K562 (cell line): ENCODE measurements at regions not wholly inside any gene's neighbourhood (a gene's known extent, or its start where the extent isn't known, plus 50 kb on each side); places are given as distances from the start of the nearest gene placed in this dataset.

Source experiments
- ATAC-seq: fragments of 200-7000 bp; cut with Tn5 transposase; 3 replicates; pipeline ENCODE4 v1.9.1; 2020; ENCODE audit warnings: moderate library complexity
- BruUV-seq: library from RNA; stranded (reverse); fragments of 400-500 nt; replicated peaks from 2 replicates; lab custom pipeline; 2021; lab: Mats Ljungman, UMichigan
- CTCF ChIA-PET: fragments of 300-600 bp; formaldehyde crosslinking; extraction: SDS; loops from one replicate; lab custom pipeline; 2021; ENCODE audit warnings: low intra/inter-chr PET ratio; lab: Yijun Ruan, JAX
- POLR2A ChIA-PET: fragments of 300-600, 350-650 bp; sonication (Branson Sonifier 250); formaldehyde crosslinking; extraction: SDS; loops from one replicate; lab custom pipeline; 2021; ENCODE audit warnings: antibody characterized with exemption, inconsistent platforms; lab: Yijun Ruan, JAX
- DNase-seq, 4 experiments: peaks; one replicate each; pipeline versions ENCODE4 v3.0.0 to v3.0.0-alpha.2; 2011 to 2018; ENCODE audit warnings: low spot score in 3 of 4, mixed read lengths in 3 of 4; ENCODE audit errors: extremely low read depth in 1 of 4
- FAIRE-seq: peaks from 2 replicates; lab custom pipeline; 2011; peaks lifted over from hg19 to GRCh38; lab: Jason Lieb, UNC
- H2AFZ ChIP-seq: 2 replicates; pipeline ENCODE4 v1.6.0; 2011; ENCODE audit warnings: low read depth, low read length, control low read depth, inconsistent platforms
- H3K27ac ChIP-seq: fragments of 200-600 bp; 3 replicates; pipeline ENCODE4 v1.8.0; 2011; ENCODE audit warnings: low read depth, mild to moderate bottlenecking, control low read depth, inconsistent platforms, low read length, moderate library complexity, mixed read lengths; ENCODE audit errors: extremely low read depth
- H3K27me3 ChIP-seq, 2 experiments: fragments of 300-600 bp in 1 of 2; 2 replicates in 1 of 2; 3 replicates in 1 of 2; pipeline versions ENCODE4 v1.6.0 to v1.8.0; 2011; ENCODE audit warnings: inconsistent platforms in 2 of 2, low read length in 2 of 2, mild to moderate bottlenecking in 1 of 2, mixed read lengths in 1 of 2, moderate library complexity in 1 of 2; ENCODE audit not compliant: control insufficient read depth in 2 of 2, insufficient read depth in 2 of 2
- H3K36me3 ChIP-seq: fragments of 300-600 bp; 3 replicates; pipeline ENCODE4 v1.8.0; 2011; ENCODE audit warnings: mild to moderate bottlenecking, low read length, inconsistent platforms; ENCODE audit not compliant: control insufficient read depth, insufficient read depth
- H3K4me1 ChIP-seq, 2 experiments: fragments of 200-600 bp in 1 of 2; replicated peaks in 1 of 2; 2 replicates in 1 of 2; 3 replicates in 1 of 2; pipeline versions ENCODE4 v1.5.1 to v1.8.0; 2011; ENCODE audit warnings: inconsistent platforms in 2 of 2, low read length in 2 of 2, mild to moderate bottlenecking in 1 of 2, mixed read lengths in 1 of 2, moderate library complexity in 1 of 2; ENCODE audit not compliant: control insufficient read depth in 2 of 2, insufficient read depth in 2 of 2
- H3K4me2 ChIP-seq: 2 replicates; pipeline ENCODE4 v1.6.1; 2011; ENCODE audit warnings: low read length, control low read depth, inconsistent platforms, mixed read lengths; ENCODE audit not compliant: insufficient read depth
- H3K4me3 ChIP-seq: fragments of 200-600 bp; sonication (generic), shearing (Covaris generic); 2 replicates; pipeline ENCODE4 v1.5.1; 2016; ENCODE audit warnings: control low read depth, inconsistent platforms
- H3K79me2 ChIP-seq: fragments of 200-600 bp; 3 replicates; pipeline ENCODE4 v1.8.0; 2011; ENCODE audit warnings: low read length, inconsistent platforms; ENCODE audit not compliant: control insufficient read depth, insufficient read depth
- H3K9ac ChIP-seq, 2 experiments: 2 replicates each; pipeline versions ENCODE4 v1.6.0 to v1.6.1; 2011; ENCODE audit warnings: low read depth in 2 of 2, low read length in 2 of 2, control low read depth in 1 of 2, inconsistent platforms in 1 of 2, mild to moderate bottlenecking in 1 of 2, mixed read lengths in 1 of 2; ENCODE audit not compliant: insufficient read depth in 1 of 2
- H3K9me1 ChIP-seq: one replicate; pipeline ENCODE4 v1.6.0; 2011; ENCODE audit warnings: inconsistent platforms, mild to moderate bottlenecking, low read length, moderate library complexity; ENCODE audit not compliant: control insufficient read depth, insufficient read depth
- H3K9me3 ChIP-seq: replicated peaks from 2 replicates; pipeline ENCODE4 v1.5.1; 2011; ENCODE audit warnings: low read depth, low read length, inconsistent platforms; ENCODE audit not compliant: control insufficient read depth, insufficient read depth
- H4K20me1 ChIP-seq: replicated peaks from 2 replicates; pipeline ENCODE4 v1.6.1; 2011; ENCODE audit warnings: low read length, inconsistent platforms, mixed read lengths; ENCODE audit not compliant: control insufficient read depth, insufficient read depth
- BRF1 ChIP-seq: IDR thresholded peaks from 3 replicates; pipeline ENCODE4 v1.6.1; 2011; ENCODE audit warnings: borderline replicate concordance, mild to moderate bottlenecking; ENCODE audit not compliant: insufficient read length; ENCODE audit errors: extremely low read depth
- C11orf30 ChIP-seq: fragments of 450-650 bp; IDR thresholded peaks from 2 replicates; pipeline ENCODE4 v1.6.1; 2016; ENCODE audit warnings: low read depth, mild to moderate bottlenecking
- CBX1 ChIP-seq: sonication (generic); IDR thresholded peaks from 2 replicates; pipeline ENCODE4 v1.6.1; 2016; ENCODE audit warnings: antibody characterized with exemption, low read depth, mild to moderate bottlenecking
- CCAR2 ChIP-seq: fragments of 200-400 bp; formaldehyde crosslinking; IDR thresholded peaks from 2 replicates; pipeline ENCODE4 v1.6.1; 2017; ENCODE audit warnings: mild to moderate bottlenecking, low read depth, low read length
- MAFF ChIP-seq: IDR thresholded peaks from 2 replicates; pipeline ENCODE4 v1.6.1; 2012; ENCODE audit warnings: low read length, improper control_type of control experiment
- MAFK ChIP-seq: IDR thresholded peaks from 2 replicates; pipeline ENCODE4 v1.6.1; 2011; ENCODE audit warnings: low read length, improper control_type of control experiment
- RCOR1 ChIP-seq, 2 experiments: IDR thresholded peaks; 2 replicates each; pipeline ENCODE4 v1.6.1; 2012; ENCODE audit warnings: low read depth in 2 of 2, low read length in 2 of 2, borderline replicate concordance in 1 of 2, improper control_type of control experiment in 1 of 2
- ZNF316 ChIP-seq: fragments of 450-650 bp; IDR thresholded peaks from 2 replicates; pipeline ENCODE4 v1.6.1; 2016
- ZNF717 ChIP-seq: fragments of 250-450 bp; sonication (Bioruptor Pico); IDR thresholded peaks from 2 replicates; pipeline ENCODE4 v1.5.0; 2021
- WGBS: fragments of 100-300 bp; shearing (Covaris generic); methylation state at CpG from one replicate; pipeline ENCODE4 v1.1.6; 2016; ENCODE audit warnings: low coverage, mixed read lengths; ENCODE audit not compliant: insufficient coverage; ENCODE audit errors: missing lambda C conversion rate; 5-methylcytosine and 5-hydroxymethylcytosine counted together
- in situ Hi-C: fragments of 300-500 bp; cut with MboI; formaldehyde crosslinking; loops from 4 replicates; pipeline ENCODE4 v1.15.0; 2018; ENCODE audit warnings: inconsistent platforms, mixed read lengths
- intact Hi-C: fragments of 100-400 bp; cut with micrococcal nuclease; formaldehyde crosslinking; loops from 2 replicates; pipeline ENCODE4 v1.14.2; 2022

DNA sequence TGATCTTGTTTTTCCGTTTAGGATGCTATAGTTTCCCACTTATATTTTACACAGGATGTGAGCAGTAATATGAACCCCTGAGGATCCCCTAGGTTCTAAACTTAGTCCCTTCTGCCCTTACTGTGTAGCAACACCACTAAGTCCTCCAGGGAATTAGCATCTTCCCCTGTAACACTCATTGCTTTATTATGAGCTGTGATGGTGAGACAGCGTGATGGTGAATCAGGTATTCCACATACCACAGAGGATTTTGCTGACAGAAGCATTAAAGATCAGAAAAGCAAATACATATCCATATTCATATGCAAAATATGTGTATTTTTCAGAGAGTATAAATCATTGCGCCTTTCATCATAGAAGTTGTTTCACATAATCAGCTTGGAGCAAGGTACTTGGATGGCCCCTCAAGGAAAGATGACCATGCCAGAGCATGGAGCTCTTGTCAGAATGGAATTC is 317.0 kb downstream of the ICE1 start:
- H3K27me3 ChIP-seq = no peaks in the 10 kb centered on the region
- TF ChIP-seq MAFF = 0 out of 2 replicates have a peak, but pooled peaks have one; percentile 47
- peak; percentile 61 for TF ChIP-seq ZNF316
- TF ChIP-seq RCOR1 (IDR thresholded peaks at IDR 0.05; ENCODE audit: borderline replicate concordance in 1 of 2, low read depth in 2 of 2, low read length in 2 of 2) = no peak
- TF ChIP-seq CBX1 = no peak
- TF ChIP-seq C11orf30 = 0 out of 2 replicates have a peak, but pooled peaks have one; percentile 8
- TF ChIP-seq ZNF717 = no peak
- TF ChIP-seq BRF1 = no peak
- TF ChIP-seq MAFK = peak; percentile 58
- no peak for TF ChIP-seq CCAR2
- intact Hi-C loops (no loop called here), in situ Hi-C loops (no loop called here)
- 0% methylated on average over 3 of the region's 3 CpGs for WGBS
- no peak for ATAC-seq
- H3K79me2 ChIP-seq = no peaks in the 10 kb centered on the region
- no peaks in the 10 kb centered on the region for H3K4me1 ChIP-seq
- no peaks in the 10 kb centered on the region for H4K20me1 ChIP-seq
- no peak overlapping the region for H3K4me2 ChIP-seq
- ChIA-PET POLR2A (no interaction called here), CTCF (no interaction called here)
- no peaks in the 10 kb centered on the region for H3K36me3 ChIP-seq
- BruUV-seq = no TSS peak
- no peak overlapping the region for H3K9ac ChIP-seq
- no peak for FAIRE-seq
- no peak overlapping the region for H3K4me3 ChIP-seq
- H2AFZ ChIP-seq = no peak overlapping the region
- peaks cover 4% of the 10 kb centered on the region; the same call in 1 of the 2 replicates for H3K9me3 ChIP-seq
- no peaks in the 10 kb centered on the region for H3K9me1 ChIP-seq
- no peak overlapping the region for H3K27ac ChIP-seq
- no peak for DNase-seq
